H1 (cell line): ENCODE measurements at regions not wholly inside any gene's neighbourhood (a gene's known extent, or its start where the extent isn't known, plus 50 kb on each side); places are given as distances from the start of the nearest gene placed in this dataset.

Experiments
- BRCA1 ChIP-seq: IDR thresholded peaks from 2 replicates; pipeline ENCODE4 v1.6.1; 2012; ENCODE audit warnings: low read depth, low read length, improper control_type of control experiment
- EZH2 ChIP-seq: fragments of 200-600 bp; sonication (generic); IDR thresholded peaks from 2 replicates; pipeline ENCODE4 v1.7.1; 2012; ENCODE audit warnings: low read depth, mild to moderate bottlenecking, moderate library complexity, low read length, inconsistent platforms; ENCODE audit not compliant: severe bottlenecking
- RFX5 ChIP-seq: IDR thresholded peaks from 2 replicates; pipeline ENCODE4 v1.6.1; 2011; ENCODE audit warnings: low read depth, low read length, improper control_type of control experiment, borderline replicate concordance
- SIX5 ChIP-seq: IDR thresholded peaks from 2 replicates; pipeline ENCODE4 v1.6.1; 2011; ENCODE audit warnings: mild to moderate bottlenecking, low read depth, low read length
- TF ChIP-seq, protein P1 (sequence below), 3 experiments: IDR thresholded peaks; 1 replicate in 2 of 3; 2 replicates in 1 of 3; pipeline versions ENCODE4 v1.5.1 to v1.6.1; 2011; ENCODE audit warnings: low read length in 3 of 3, mild to moderate bottlenecking in 3 of 3, inconsistent platforms in 2 of 3, low read depth in 1 of 3, moderate library complexity in 1 of 3; ENCODE audit not compliant: insufficient read depth in 1 of 3; ENCODE audit errors: control extremely low read depth in 1 of 3

- TF ChIP-seq BRCA1: no peak
- TF ChIP-seq, protein P1, sequence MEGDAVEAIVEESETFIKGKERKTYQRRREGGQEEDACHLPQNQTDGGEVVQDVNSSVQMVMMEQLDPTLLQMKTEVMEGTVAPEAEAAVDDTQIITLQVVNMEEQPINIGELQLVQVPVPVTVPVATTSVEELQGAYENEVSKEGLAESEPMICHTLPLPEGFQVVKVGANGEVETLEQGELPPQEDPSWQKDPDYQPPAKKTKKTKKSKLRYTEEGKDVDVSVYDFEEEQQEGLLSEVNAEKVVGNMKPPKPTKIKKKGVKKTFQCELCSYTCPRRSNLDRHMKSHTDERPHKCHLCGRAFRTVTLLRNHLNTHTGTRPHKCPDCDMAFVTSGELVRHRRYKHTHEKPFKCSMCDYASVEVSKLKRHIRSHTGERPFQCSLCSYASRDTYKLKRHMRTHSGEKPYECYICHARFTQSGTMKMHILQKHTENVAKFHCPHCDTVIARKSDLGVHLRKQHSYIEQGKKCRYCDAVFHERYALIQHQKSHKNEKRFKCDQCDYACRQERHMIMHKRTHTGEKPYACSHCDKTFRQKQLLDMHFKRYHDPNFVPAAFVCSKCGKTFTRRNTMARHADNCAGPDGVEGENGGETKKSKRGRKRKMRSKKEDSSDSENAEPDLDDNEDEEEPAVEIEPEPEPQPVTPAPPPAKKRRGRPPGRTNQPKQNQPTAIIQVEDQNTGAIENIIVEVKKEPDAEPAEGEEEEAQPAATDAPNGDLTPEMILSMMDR (IDR thresholded peaks at IDR 0.05; ENCODE audit: control extremely low read depth in 1 of 3, insufficient read depth in 1 of 3, low read depth in 1 of 3, low read length in 3 of 3): no peak
- TF ChIP-seq RFX5: no peak
- TF ChIP-seq SIX5: no peak
- TF ChIP-seq EZH2: no peak
Observed at GRCh38 chr18:75524841-75525240, 97.3 kb upstream of the SMIM21 start.
